HG03520 (cell line): ENCODE measurements at regions not wholly inside any gene's neighbourhood (a gene's known extent, or its start where the extent isn't known, plus 50 kb on each side); places are given as distances from the start of the nearest gene placed in this dataset.

Source experiments
- ATAC-seq: cut with Tn5 transposase; IDR thresholded peaks from one replicate; pipeline ENCODE4 v1.9.1; 2021; ENCODE audit warnings: mild to moderate bottlenecking, moderate library complexity; ENCODE audit not compliant: unreplicated experiment

GRCh38 chr6:98514073-98514720 is 320.2 kb upstream of the POU3F2 start:
- ATAC-seq, result peak; percentile 51

GRCh38 chr6:98514796-98515195 is 319.6 kb upstream of the POU3F2 start:
- ATAC-seq, result no peak

GRCh38 chr6:98516206-98516605 is 318.2 kb upstream of the POU3F2 start:
- no peak for ATAC-seq

GRCh38 chr6:98516866-98517265 is 317.5 kb upstream of the POU3F2 start:
- no peak for ATAC-seq

- no peak for ATAC-seq
These were observed 308.5 kb upstream of the POU3F2 start for GRCh38 chr6:98525860-98526259.

GRCh38 chr6:98526465-98526864 is 307.9 kb upstream of the POU3F2 start:
- no peak for ATAC-seq

- no peak for ATAC-seq
These were observed 305.0 kb upstream of the POU3F2 start for GRCh38 chr6:98529364-98529763.

GRCh38 chr6:98530732-98531131 is 303.6 kb upstream of the POU3F2 start:
- ATAC-seq, result no peak

- no peak for ATAC-seq
These were observed 302.4 kb upstream of the POU3F2 start for GRCh38 chr6:98532004-98532403.

- ATAC-seq, result peak; percentile 80
These were observed 294.6 kb upstream of the POU3F2 start for GRCh38 chr6:98539741-98540140.

- ATAC-seq, result no peak
These were observed 288.0 kb upstream of the POU3F2 start for GRCh38 chr6:98546376-98546775.

- ATAC-seq, result no peak
These were observed 287.2 kb upstream of the POU3F2 start for GRCh38 chr6:98547151-98547550.

- no peak for ATAC-seq
These were observed 286.7 kb upstream of the POU3F2 start for GRCh38 chr6:98547634-98548033.

GRCh38 chr6:98548301-98548700 is 286.1 kb upstream of the POU3F2 start:
- no peak for ATAC-seq

GRCh38 chr6:98560418-98560817 is 274.0 kb upstream of the POU3F2 start:
- ATAC-seq, result no peak

GRCh38 chr6:98560841-98561240 is 273.5 kb upstream of the POU3F2 start:
- no peak for ATAC-seq

- no peak for ATAC-seq
These were observed 268.2 kb upstream of the POU3F2 start for GRCh38 chr6:98566126-98566525.

- no peak for ATAC-seq
These were observed 261.8 kb upstream of the POU3F2 start for GRCh38 chr6:98572579-98572978.

- no peak for ATAC-seq
These were observed 259.4 kb upstream of the POU3F2 start for GRCh38 chr6:98574984-98575383.

GRCh38 chr6:98576791-98577190 is 257.6 kb upstream of the POU3F2 start:
- no peak for ATAC-seq

GRCh38 chr6:98578016-98578415 is 256.4 kb upstream of the POU3F2 start:
- no peak for ATAC-seq

GRCh38 chr6:98579079-98579478 is 255.3 kb upstream of the POU3F2 start:
- ATAC-seq, result no peak

- no peak for ATAC-seq
These were observed 254.4 kb upstream of the POU3F2 start for GRCh38 chr6:98579941-98580340.
